Caco-2 (cell line): ENCODE measurements at regions not wholly inside any gene's neighbourhood (a gene's known extent, or its start where the extent isn't known, plus 50 kb on each side); places are given as distances from the start of the nearest gene placed in this dataset.

ENCODE experiments used
- BruUV-seq: library from RNA; stranded (reverse); fragments of 400-500 nt; replicated peaks from 2 replicates; lab custom pipeline; 2021; lab: Mats Ljungman, UMichigan
- CTCF ChIA-PET: fragments of 300-600 bp; sonication (Branson Sonifier 250); formaldehyde crosslinking; loops from one replicate; lab custom pipeline; 2022; ENCODE audit warnings: antibody characterized with exemption; lab: Charles Lee
- POLR2A ChIA-PET: fragments of 300-600 bp; sonication (Branson Sonifier 250); formaldehyde crosslinking; loops from one replicate; lab custom pipeline; 2022; ENCODE audit warnings: antibody characterized with exemption; lab: Charles Lee
- DNase-seq, 2 experiments: peaks; one replicate each; pipeline versions ENCODE4 v3.0.0 to v3.0.0-alpha.2; 2020 to 2022
- H3K27me3 ChIP-seq: replicated peaks from 2 replicates; pipeline ENCODE4 v1.6.0; 2011; ENCODE audit warnings: low read length; ENCODE audit not compliant: control insufficient read depth, insufficient read depth
- H3K36me3 ChIP-seq: 2 replicates; pipeline ENCODE4 v1.5.1; 2011; ENCODE audit warnings: low read length; ENCODE audit not compliant: control insufficient read depth, insufficient read depth
- H3K4me1 ChIP-seq: fragments of 250-450 bp; sonication (Bioruptor Pico); 2 replicates; pipeline ENCODE4 v1.5.1; 2020; ENCODE audit warnings: mild to moderate bottlenecking
- H3K4me3 ChIP-seq: 2 replicates; pipeline ENCODE4 v1.5.1; 2011; ENCODE audit warnings: low read depth, mild to moderate bottlenecking, control low read depth, low read length
- H3K9me3 ChIP-seq: fragments of 250-450 bp; sonication (Bioruptor Pico); 2 replicates; pipeline ENCODE4 v1.5.1; 2020; ENCODE audit warnings: mild to moderate bottlenecking, moderate library complexity
- H3K27ac Mint-ChIP-seq: one replicate; pipeline ENCODE4 v1.8.0; 2022; ENCODE audit warnings: mixed read lengths; ENCODE audit not compliant: unreplicated experiment
- H3K27me3 Mint-ChIP-seq: one replicate; pipeline ENCODE4 v1.8.0; 2022; ENCODE audit warnings: mixed read lengths; ENCODE audit not compliant: insufficient read depth, unreplicated experiment
- H3K36me3 Mint-ChIP-seq: one replicate; pipeline ENCODE4 v1.8.0; 2022; ENCODE audit warnings: mild to moderate bottlenecking, mixed read lengths; ENCODE audit not compliant: insufficient read depth, unreplicated experiment
- H3K4me1 Mint-ChIP-seq: one replicate; pipeline ENCODE4 v1.8.0; 2022; ENCODE audit warnings: low read depth, mixed read lengths; ENCODE audit not compliant: unreplicated experiment
- H3K4me3 Mint-ChIP-seq: one replicate; pipeline ENCODE4 v1.8.0; 2022; ENCODE audit warnings: mild to moderate bottlenecking, moderate library complexity, mixed read lengths; ENCODE audit not compliant: unreplicated experiment
- H3K9me3 Mint-ChIP-seq: one replicate; pipeline ENCODE4 v1.8.0; 2022; ENCODE audit warnings: mixed read lengths; ENCODE audit not compliant: unreplicated experiment
- intact Hi-C: fragments of 100-400 bp; cut with micrococcal nuclease; formaldehyde crosslinking; loops from one replicate; pipeline ENCODE4 v1.10.0; 2022; ENCODE audit not compliant: unreplicated experiment
- TF ChIP-seq, protein P1 (sequence below), 2 experiments: fragments of 200-600 bp in 1 of 2; IDR thresholded peaks; 1 replicate in 1 of 2; 2 replicates in 1 of 2; pipeline versions ENCODE4 v1.5.1 to v1.8.0; 2011 to 2022; ENCODE audit warnings: antibody characterized with exemption in 1 of 2, control low read depth in 1 of 2, inconsistent platforms in 1 of 2, low read depth in 1 of 2, low read length in 1 of 2, mild to moderate bottlenecking in 1 of 2, moderate library complexity in 1 of 2; ENCODE audit not compliant: insufficient read depth in 1 of 2, severe bottlenecking in 1 of 2, unreplicated experiment in 1 of 2

GRCh38 chr18:67639872-67640271 lies 123.4 kb upstream of the DSEL start:
- ChIA-PET POLR2A (no interaction called here), CTCF (no interaction called here)
- Histone ChIP-seq H3K36me3 (no peaks in the 10 kb centered on the region), H3K4me3 (no peak overlapping the region), H3K4me1 (no peaks in the 10 kb centered on the region), H3K27me3 (no peaks in the 10 kb centered on the region), H3K9me3 (no peaks in the 10 kb centered on the region)
- BruUV-seq, result no TSS peak
- Mint-ChIP-seq H3K4me1 (no peaks in the 10 kb centered on the region), H3K9me3 (no peaks in the 10 kb centered on the region), H3K27me3 (peaks cover 6% of the 10 kb centered on the region), H3K27ac (no peak overlapping the region), H3K36me3 (no peaks in the 10 kb centered on the region), H3K4me3 (no peak overlapping the region)
- intact Hi-C loops, result no loop called here
- TF ChIP-seq, protein P1, sequence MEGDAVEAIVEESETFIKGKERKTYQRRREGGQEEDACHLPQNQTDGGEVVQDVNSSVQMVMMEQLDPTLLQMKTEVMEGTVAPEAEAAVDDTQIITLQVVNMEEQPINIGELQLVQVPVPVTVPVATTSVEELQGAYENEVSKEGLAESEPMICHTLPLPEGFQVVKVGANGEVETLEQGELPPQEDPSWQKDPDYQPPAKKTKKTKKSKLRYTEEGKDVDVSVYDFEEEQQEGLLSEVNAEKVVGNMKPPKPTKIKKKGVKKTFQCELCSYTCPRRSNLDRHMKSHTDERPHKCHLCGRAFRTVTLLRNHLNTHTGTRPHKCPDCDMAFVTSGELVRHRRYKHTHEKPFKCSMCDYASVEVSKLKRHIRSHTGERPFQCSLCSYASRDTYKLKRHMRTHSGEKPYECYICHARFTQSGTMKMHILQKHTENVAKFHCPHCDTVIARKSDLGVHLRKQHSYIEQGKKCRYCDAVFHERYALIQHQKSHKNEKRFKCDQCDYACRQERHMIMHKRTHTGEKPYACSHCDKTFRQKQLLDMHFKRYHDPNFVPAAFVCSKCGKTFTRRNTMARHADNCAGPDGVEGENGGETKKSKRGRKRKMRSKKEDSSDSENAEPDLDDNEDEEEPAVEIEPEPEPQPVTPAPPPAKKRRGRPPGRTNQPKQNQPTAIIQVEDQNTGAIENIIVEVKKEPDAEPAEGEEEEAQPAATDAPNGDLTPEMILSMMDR (IDR thresholded peaks at IDR 0.05; ENCODE audit: insufficient read depth in 1 of 2, low read depth in 1 of 2, low read length in 1 of 2, severe bottlenecking in 1 of 2, unreplicated experiment in 1 of 2), result no peak
- DNase-seq, result no peak

DNA sequence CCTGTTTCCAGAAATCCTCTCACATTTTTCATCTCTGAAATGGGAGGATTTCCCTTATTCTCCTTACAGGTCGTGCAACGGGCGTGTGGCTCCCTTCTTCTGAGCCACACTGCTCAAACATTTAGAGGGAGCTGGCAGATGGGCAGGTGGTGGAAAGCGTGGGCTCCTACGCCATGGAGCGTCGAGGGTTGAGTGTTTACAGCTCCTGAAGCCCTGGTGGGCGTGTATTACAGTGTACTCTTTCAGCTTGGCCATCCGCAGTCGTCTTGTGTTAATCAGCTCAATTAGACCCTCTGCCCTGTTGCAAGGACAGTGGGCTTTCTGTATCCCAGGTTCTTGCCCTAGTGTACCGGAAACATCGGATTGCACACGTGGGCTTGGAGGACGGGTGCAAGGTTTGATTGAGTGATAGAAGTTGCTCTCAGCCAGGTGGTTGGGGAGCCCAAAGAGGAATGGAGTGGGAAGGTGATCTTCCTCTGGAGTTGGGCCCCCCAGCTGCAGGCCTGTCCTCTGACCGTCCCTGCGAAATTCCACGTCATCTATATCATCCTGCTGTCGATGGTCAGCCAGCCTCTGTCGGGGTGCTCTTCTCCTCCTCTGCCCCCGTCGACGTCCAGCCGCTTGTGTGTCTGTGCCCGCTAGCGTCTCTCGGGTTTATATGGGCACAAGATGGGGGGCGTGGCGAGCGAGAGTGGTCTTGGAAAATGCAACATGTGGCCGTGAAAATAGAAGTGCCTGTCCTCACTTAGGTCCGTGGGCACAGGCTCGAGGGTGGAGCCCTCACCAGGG lies 120.3 kb upstream of the DSEL start:
- Histone ChIP-seq H3K36me3 (no peaks in the 10 kb centered on the region), H3K27me3 (no peaks in the 10 kb centered on the region), H3K9me3 (no peaks in the 10 kb centered on the region), H3K4me1 (no peaks in the 10 kb centered on the region), H3K4me3 (no peak overlapping the region)
- POLR2A ChIA-PET, result no interaction called here
- Mint-ChIP-seq H3K9me3 (no peaks in the 10 kb centered on the region), H3K27me3 (peaks cover 6% of the 10 kb centered on the region), H3K27ac (no peak overlapping the region), H3K4me3 (no peak overlapping the region), H3K36me3 (no peaks in the 10 kb centered on the region), H3K4me1 (no peaks in the 10 kb centered on the region)
- DNase-seq, result no peak
- CTCF ChIA-PET, result no interaction called here
- BruUV-seq, result no TSS peak
- TF ChIP-seq, protein P1 (IDR thresholded peaks at IDR 0.05; ENCODE audit: insufficient read depth in 1 of 2, low read depth in 1 of 2, low read length in 1 of 2, severe bottlenecking in 1 of 2, unreplicated experiment in 1 of 2), result no peak
- intact Hi-C loops, result no loop called here

GRCh38 chr18:67634631-67635338 lies 118.3 kb upstream of the DSEL start:
- no peak for DNase-seq
- H3K27ac Mint-ChIP-seq, result no peak overlapping the region
- no peak overlapping the region for H3K4me3 Mint-ChIP-seq
- Histone ChIP-seq H3K36me3 (no peaks in the 10 kb centered on the region), H3K27me3 (no peaks in the 10 kb centered on the region), H3K4me1 (no peaks in the 10 kb centered on the region), H3K4me3 (no peak overlapping the region), H3K9me3 (no peaks in the 10 kb centered on the region)
- no peaks in the 10 kb centered on the region for H3K4me1 Mint-ChIP-seq
- CTCF ChIA-PET, result no interaction called here
- POLR2A ChIA-PET, result no interaction called here
- peaks cover 3% of the 10 kb centered on the region for H3K27me3 Mint-ChIP-seq
- no peaks in the 10 kb centered on the region for H3K36me3 Mint-ChIP-seq
- intact Hi-C loops, result no loop called here
- TF ChIP-seq, protein P1 (IDR thresholded peaks at IDR 0.05; ENCODE audit: insufficient read depth in 1 of 2, low read depth in 1 of 2, low read length in 1 of 2, severe bottlenecking in 1 of 2, unreplicated experiment in 1 of 2), result no peak
- no peaks in the 10 kb centered on the region for H3K9me3 Mint-ChIP-seq
- BruUV-seq, result no TSS peak
